ENCODE measurements at regions not wholly inside any gene's neighbourhood (a gene's known extent, or its start where the extent isn't known, plus 50 kb on each side); places are given as distances from the start of the nearest gene placed in this dataset.

- no peak for TF ChIP-seq MXI1 (IDR thresholded peaks at IDR 0.05; ENCODE audit: low read depth, low read length)
- TF ChIP-seq POLR2A (conservative IDR thresholded peaks at IDR 0.05), result no peak
- TF ChIP-seq SMAD1 (IDR thresholded peaks at IDR 0.05; ENCODE audit: low read depth, low read length, partially characterized antibody), result no peak
- TF ChIP-seq PCBP1 (IDR thresholded peaks at IDR 0.05; ENCODE audit: low read depth, low read length, poor library complexity, severe bottlenecking), result no peak
- no peak for TF ChIP-seq ZFX (CRISPR knock-in tag; IDR thresholded peaks at IDR 0.05)
- no peak for TF ChIP-seq PTRF (tag; IDR thresholded peaks at IDR 0.05)
- TF ChIP-seq CTCF (IDR thresholded peaks at IDR 0.05 in 2 of 3, conservative IDR thresholded peaks at IDR 0.05 in 1 of 3; ENCODE audit: insufficient read depth in 2 of 3, low read depth in 1 of 3, low read length in 3 of 3), result no peak
- TF ChIP-seq ZNF780A (CRISPR knock-in tag; IDR thresholded peaks at IDR 0.05), result no peak
- no peak for TF ChIP-seq SIN3A (IDR thresholded peaks at IDR 0.05; ENCODE audit: borderline replicate concordance in 2 of 2, control insufficient read depth in 1 of 2, low read depth in 2 of 2, low read length in 2 of 2)
- no peak for TF ChIP-seq CBX2 (IDR thresholded peaks at IDR 0.05; ENCODE audit: insufficient read depth, low read length, poor library complexity, severe bottlenecking)
- no peak for TF ChIP-seq USF2 (CRISPR knock-in tag; IDR thresholded peaks at IDR 0.05)
- no peak for TF ChIP-seq GATA2 (CRISPR knock-in tag; IDR thresholded peaks at IDR 0.05)
- TF ChIP-seq RBM14 (IDR thresholded peaks at IDR 0.05; ENCODE audit: borderline replicate concordance, insufficient read depth, low read depth, low read length), result no peak
- TF ChIP-seq BHLHE40 (IDR thresholded peaks at IDR 0.05; ENCODE audit: low read length), result no peak
These were observed 396.9 kb upstream of the LRATD1 start for GRCh38 chr2:14235667-14236066.
